ENCODE measurements at regions not wholly inside any gene's neighbourhood (a gene's known extent, or its start where the extent isn't known, plus 50 kb on each side); places are given as distances from the start of the nearest gene placed in this dataset.

- DNase-seq (ENCODE audit: extremely low read depth in 1 of 2, low read depth in 1 of 2), result no peak
Measured at GRCh38 chr10:3361640-3362039, 189.1 kb upstream of the PITRM1 start.

- no peak for DNase-seq (ENCODE audit: extremely low read depth in 1 of 2, low read depth in 1 of 2)
Measured at GRCh38 chr10:3357737-3358136, 185.2 kb upstream of the PITRM1 start.

GRCh38 chr10:3355536-3355935, 183.0 kb upstream of the PITRM1 start:
- DNase-seq (ENCODE audit: extremely low read depth in 1 of 2, low read depth in 1 of 2), result no peak

- no peak for DNase-seq (ENCODE audit: extremely low read depth in 1 of 2, low read depth in 1 of 2)
Measured at GRCh38 chr10:3354174-3354900, 181.8 kb upstream of the PITRM1 start.

- no peak for DNase-seq (ENCODE audit: extremely low read depth in 1 of 2, low read depth in 1 of 2)
Measured at GRCh38 chr10:3353235-3353634, 180.7 kb upstream of the PITRM1 start.

GRCh38 chr10:3350617-3351258, 178.2 kb upstream of the PITRM1 start:
- no peak for DNase-seq (ENCODE audit: extremely low read depth in 1 of 2, low read depth in 1 of 2)

- DNase-seq (ENCODE audit: extremely low read depth in 1 of 2, low read depth in 1 of 2), result no peak
Measured at GRCh38 chr10:3350205-3350604, 177.6 kb upstream of the PITRM1 start.

GRCh38 chr10:3348564-3348963, 176.0 kb upstream of the PITRM1 start:
- DNase-seq (ENCODE audit: extremely low read depth in 1 of 2, low read depth in 1 of 2), result no peak

GRCh38 chr10:3347413-3348182, 175.0 kb upstream of the PITRM1 start:
- no peak for DNase-seq (ENCODE audit: extremely low read depth in 1 of 2, low read depth in 1 of 2)

- no peak for DNase-seq (ENCODE audit: extremely low read depth in 1 of 2, low read depth in 1 of 2)
Measured at GRCh38 chr10:3346851-3347250, 174.3 kb upstream of the PITRM1 start.

- no peak for DNase-seq (ENCODE audit: extremely low read depth in 1 of 2, low read depth in 1 of 2)
Measured at GRCh38 chr10:3342771-3343170, 170.2 kb upstream of the PITRM1 start.

GRCh38 chr10:3340127-3340730, 167.6 kb upstream of the PITRM1 start:
- DNase-seq (ENCODE audit: extremely low read depth in 1 of 2, low read depth in 1 of 2), result no peak

- no peak for DNase-seq (ENCODE audit: extremely low read depth in 1 of 2, low read depth in 1 of 2)
Measured at GRCh38 chr10:3339531-3339950, 167.0 kb upstream of the PITRM1 start.

- no peak for DNase-seq (ENCODE audit: extremely low read depth in 1 of 2, low read depth in 1 of 2)
Measured at GRCh38 chr10:3339121-3339520, 166.5 kb upstream of the PITRM1 start.

- no peak for DNase-seq (ENCODE audit: extremely low read depth in 1 of 2, low read depth in 1 of 2)
Measured at GRCh38 chr10:3337741-3338140, 165.2 kb upstream of the PITRM1 start.

- no peak for DNase-seq (ENCODE audit: extremely low read depth in 1 of 2, low read depth in 1 of 2)
Measured at GRCh38 chr10:3336673-3337293, 164.2 kb upstream of the PITRM1 start.

- no peak for DNase-seq (ENCODE audit: extremely low read depth in 1 of 2, low read depth in 1 of 2)
Measured at GRCh38 chr10:3333426-3333825, 160.8 kb upstream of the PITRM1 start.

GRCh38 chr10:3331690-3332230, 159.2 kb upstream of the PITRM1 start:
- no peak for DNase-seq (ENCODE audit: extremely low read depth in 1 of 2, low read depth in 1 of 2)

GRCh38 chr10:3331187-3331586, 158.6 kb upstream of the PITRM1 start:
- no peak for DNase-seq (ENCODE audit: extremely low read depth in 1 of 2, low read depth in 1 of 2)

- no peak for DNase-seq (ENCODE audit: extremely low read depth in 1 of 2, low read depth in 1 of 2)
Measured at GRCh38 chr10:3330663-3331062, 158.1 kb upstream of the PITRM1 start.

Data from activated CD8-positive, alpha-beta memory T cell treated with anti-CD3 and anti-CD28 coated beads for 1 hour (primary cell).